NCI-H1436 treated with DMSO at 0.1 percent for 48 hours (cell line): ENCODE measurements at regions not wholly inside any gene's neighbourhood (a gene's known extent, or its start where the extent isn't known, plus 50 kb on each side); places are given as distances from the start of the nearest gene placed in this dataset.

Experiments
- DNase-seq: peaks from one replicate; lab custom pipeline; 2025; lab: John Stamatoyannopoulos, UW

GRCh38 chr10:78860260-78860914 is 208.4 kb upstream of the ZMIZ1 start:
- no peak for DNase-seq

GRCh38 chr10:78861529-78862327 is 207.0 kb upstream of the ZMIZ1 start:
- DNase-seq, result no peak

GRCh38 chr10:78862328-78862640 is 206.5 kb upstream of the ZMIZ1 start:
- no peak for DNase-seq

GRCh38 chr10:78863140-78863905 is 205.4 kb upstream of the ZMIZ1 start:
- no peak for DNase-seq

GRCh38 chr10:78863906-78864239 is 204.9 kb upstream of the ZMIZ1 start:
- DNase-seq, result no peak

GRCh38 chr10:78864761-78865537 is 203.8 kb upstream of the ZMIZ1 start:
- no peak for DNase-seq

GRCh38 chr10:78865538-78865875 is 203.3 kb upstream of the ZMIZ1 start:
- no peak for DNase-seq

- no peak for DNase-seq
These were observed 202.6 kb upstream of the ZMIZ1 start for GRCh38 chr10:78865931-78866717.

- DNase-seq, result no peak
These were observed 201.8 kb upstream of the ZMIZ1 start for GRCh38 chr10:78866731-78867554.

- no peak for DNase-seq
These were observed 201.2 kb upstream of the ZMIZ1 start for GRCh38 chr10:78867555-78867939.

- DNase-seq, result no peak
These were observed 200.7 kb upstream of the ZMIZ1 start for GRCh38 chr10:78868048-78868447.

- no peak for DNase-seq
These were observed 200.3 kb upstream of the ZMIZ1 start for GRCh38 chr10:78868456-78868855.

- no peak for DNase-seq
These were observed 199.9 kb upstream of the ZMIZ1 start for GRCh38 chr10:78868861-78869260.

GRCh38 chr10:78869508-78870454 is 199.0 kb upstream of the ZMIZ1 start:
- no peak for DNase-seq

- no peak for DNase-seq
These were observed 198.3 kb upstream of the ZMIZ1 start for GRCh38 chr10:78870458-78870857.

- DNase-seq, result no peak
These were observed 197.0 kb upstream of the ZMIZ1 start for GRCh38 chr10:78871796-78872195.

GRCh38 chr10:78873413-78873812 is 195.4 kb upstream of the ZMIZ1 start:
- DNase-seq, result no peak

- DNase-seq, result no peak
These were observed 193.4 kb upstream of the ZMIZ1 start for GRCh38 chr10:78875331-78875877.

- no peak for DNase-seq
These were observed 192.8 kb upstream of the ZMIZ1 start for GRCh38 chr10:78875932-78876331.
